ENCODE measurements at regions not wholly inside any gene's neighbourhood (a gene's known extent, or its start where the extent isn't known, plus 50 kb on each side); places are given as distances from the start of the nearest gene placed in this dataset.
"Not testable (repeated sequence)": the region's sequence is repeated elsewhere in the genome, so short reads cannot be mapped to it uniquely, and the experiment has no call there.

DNA sequence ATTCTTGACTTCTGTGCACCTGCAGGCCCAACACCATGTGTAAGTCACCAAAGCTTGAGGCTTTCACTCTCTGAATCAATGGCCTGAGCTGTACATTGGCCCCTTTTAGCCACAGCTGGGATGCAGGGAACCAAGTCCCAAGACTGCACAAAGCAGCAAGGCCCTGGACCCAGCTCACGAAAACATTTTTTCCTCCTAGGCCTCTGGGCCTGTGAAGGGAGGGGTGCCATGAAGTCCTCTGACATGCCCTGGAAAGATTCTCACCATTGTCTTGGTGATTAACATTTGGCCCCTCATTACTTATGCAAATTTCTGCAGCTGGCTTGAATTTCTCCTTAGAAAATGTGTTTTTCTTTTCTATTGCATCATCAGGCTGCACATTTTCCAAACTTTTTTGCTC lies 398.6 kb downstream of the DMRTA1 start:
- not testable (repeated sequence) for DNase-seq

DNA sequence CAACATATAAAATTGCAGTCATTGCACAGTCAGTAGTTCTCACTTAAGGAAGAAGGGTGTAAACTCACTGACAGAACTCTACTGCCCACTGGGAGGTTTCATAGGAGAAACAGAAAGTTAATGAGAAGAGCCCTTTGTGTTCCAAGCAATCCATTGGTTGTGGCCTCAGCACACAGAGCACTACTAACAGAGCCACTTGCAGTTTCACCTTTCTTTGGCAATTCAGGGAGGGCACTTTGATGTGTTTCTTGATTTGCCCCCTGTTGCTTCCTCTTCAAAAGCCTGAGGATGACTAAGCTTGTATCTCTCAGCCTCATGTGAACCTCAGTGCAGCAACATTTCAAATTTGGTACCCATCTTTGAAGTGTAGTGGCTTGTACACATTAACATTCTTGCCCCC lies 409.4 kb downstream of the DMRTA1 start:
- no peak for DNase-seq

DNA sequence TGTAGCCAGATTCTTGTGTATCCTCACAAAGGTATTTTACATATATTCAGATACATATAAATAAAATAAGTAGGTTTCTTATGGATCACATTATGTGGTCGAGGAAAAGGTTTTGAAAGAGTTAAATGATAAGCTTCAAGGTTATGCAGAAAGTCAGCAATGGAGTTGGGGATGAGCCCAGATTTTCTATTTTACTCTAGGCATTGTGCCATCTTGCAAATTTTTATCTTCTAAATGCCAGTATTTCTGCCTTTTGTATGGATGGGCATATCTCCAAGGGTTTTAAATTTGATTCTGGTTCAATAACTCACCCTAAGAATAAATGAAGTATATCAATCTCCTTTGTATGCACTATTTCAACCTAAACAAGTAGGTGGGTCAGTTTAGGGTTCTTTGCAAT lies 410.7 kb downstream of the DMRTA1 start:
- no peak for DNase-seq

DNA sequence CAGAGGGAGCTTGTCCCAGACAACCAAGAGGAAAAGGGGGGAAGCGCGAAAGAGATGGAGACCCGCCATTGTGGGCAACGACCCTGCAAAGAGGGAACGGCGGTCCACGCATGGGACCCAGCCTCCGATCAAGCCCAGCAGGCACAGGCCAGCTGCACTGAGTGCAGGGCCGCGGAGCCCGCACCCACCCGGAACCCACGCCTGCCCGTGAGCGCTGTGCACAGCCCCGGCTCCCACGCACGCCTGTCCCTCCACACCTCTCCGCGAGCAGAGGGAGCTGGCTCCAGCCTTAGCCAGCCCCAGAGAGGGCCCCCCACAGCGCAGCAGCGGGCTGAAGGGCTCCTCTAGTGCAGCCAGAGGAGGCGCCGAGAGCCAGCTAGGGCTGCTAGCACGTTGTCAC lies 416.5 kb downstream of the DMRTA1 start:
- no peak for DNase-seq

DNA sequence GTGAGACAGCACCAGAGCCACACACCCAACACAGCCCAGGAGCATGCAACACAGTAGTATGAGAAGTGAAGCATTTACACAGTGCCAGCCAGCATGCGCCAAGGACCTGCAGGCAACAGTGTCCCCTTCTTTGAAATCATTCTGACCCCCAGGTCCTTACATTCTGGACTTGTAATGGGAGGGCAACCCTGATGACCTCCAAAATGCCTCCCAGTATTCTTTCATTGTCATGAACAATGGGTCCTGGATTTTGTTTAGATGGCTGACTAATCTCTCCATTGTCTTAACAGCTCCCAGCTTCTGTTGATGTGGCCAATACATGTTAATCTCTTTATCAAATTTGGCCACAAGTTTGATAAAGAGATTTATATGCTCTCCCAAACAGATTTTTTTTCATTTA lies 417.1 kb downstream of the DMRTA1 start:
- no peak for DNase-seq

DNA sequence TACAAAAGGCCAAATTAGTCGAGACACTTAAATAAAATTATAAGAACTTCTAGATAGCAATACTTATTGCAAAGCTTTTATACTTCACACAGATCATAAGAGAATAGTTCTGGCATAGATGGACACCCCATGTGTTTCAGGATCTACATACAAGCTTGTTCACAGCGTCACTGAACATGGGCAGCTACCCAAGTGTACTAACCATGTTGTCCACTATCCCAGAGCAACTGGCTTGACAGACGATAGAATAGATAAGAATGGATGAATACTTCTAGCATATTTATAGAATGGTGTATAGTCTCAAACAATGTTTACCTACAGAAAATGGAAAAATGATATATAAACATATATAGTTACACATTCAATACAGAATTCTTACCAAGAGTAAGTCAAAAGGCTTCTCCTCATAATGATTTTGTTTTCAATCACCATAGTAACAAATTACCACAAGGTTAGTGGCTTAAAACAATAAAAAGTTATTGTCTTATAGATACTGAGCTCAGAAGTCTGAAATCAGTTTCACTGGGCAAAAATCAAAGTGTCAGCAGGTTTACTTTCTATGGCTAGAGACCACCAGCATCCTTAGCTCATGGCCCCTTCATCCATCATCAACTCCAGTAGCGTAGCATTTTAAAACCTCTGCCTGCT lies 446.7 kb downstream of the DMRTA1 start:
- no peak for DNase-seq

DNA sequence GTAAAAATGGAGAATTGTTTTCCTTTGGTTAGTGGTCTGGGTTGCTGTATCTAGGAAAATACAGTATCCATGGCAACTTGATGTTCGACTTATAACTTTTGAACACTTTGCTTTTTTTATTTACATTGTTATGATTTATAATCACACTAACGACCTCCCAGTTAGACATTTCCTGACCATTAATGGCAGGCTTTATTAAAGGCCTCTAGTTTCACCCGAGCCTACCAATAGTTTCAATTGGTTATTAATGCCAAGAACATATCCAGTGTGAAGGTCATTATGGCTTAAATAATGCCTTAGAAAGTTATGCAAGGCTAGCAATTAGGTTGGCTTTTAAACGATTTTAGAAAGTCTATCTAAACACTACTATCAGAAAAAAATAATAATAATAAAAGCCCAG lies 452.0 kb downstream of the DMRTA1 start:
- no peak for DNase-seq

DNA sequence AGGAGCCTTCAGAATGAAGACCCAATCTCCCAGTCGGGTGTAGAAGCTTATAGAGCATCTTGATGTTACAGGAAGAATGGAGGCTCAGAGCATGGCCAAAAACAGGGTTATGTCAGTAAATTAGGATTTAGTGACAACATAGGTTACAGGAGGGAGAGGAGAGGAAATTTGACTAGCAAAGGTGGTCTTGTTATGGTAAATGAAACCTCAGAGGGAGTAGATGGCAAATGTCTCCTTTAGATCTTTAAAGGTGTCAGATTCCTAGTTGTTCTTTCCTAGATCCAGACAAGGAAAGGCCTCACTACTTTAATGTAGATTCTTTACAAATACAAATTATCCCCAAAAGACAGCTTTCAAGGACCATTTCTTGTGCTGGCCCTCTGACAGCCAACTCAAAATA lies 465.0 kb downstream of the DMRTA1 start:
- DNase-seq = no peak

DNA sequence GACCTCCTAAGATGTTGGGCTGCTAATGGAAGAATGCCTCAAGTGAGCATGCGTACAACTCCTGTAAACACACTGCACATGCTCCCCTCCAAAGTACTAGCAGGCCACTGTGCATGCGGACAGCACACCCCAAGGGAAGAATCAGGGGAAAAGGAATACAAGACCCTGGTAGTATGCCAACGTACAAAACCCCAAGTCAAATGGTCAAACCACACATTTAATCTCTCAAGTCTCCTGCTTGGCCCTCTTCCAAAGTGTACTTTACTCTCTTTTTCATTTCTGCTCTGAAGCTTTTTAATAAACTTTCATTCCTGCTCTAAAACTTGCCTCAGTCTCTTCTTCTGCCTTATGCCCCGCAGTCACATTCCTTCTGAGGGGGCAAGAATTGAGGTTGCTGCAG lies 466.4 kb downstream of the DMRTA1 start:
- DNase-seq = no peak

DNA sequence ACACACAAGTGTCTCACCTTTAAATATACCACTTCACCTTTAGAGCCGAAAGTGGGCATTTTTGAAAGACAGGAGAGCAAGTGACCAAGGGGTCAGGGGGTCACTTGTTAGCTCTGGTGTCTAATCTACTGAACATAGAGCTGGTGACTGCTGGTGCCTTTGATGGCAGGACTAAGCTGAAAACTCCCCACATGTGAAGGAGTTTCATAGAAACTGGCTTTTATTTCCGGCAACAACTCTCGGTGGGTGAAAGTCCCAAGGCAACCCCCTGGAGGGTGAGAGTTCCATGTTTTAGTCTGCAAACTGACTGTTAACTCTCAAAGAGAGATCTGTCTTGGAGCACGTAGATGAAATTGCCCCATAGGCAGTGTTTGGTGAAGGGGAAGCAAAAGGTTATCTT lies 466.9 kb downstream of the DMRTA1 start:
- DNase-seq = no peak

DNA sequence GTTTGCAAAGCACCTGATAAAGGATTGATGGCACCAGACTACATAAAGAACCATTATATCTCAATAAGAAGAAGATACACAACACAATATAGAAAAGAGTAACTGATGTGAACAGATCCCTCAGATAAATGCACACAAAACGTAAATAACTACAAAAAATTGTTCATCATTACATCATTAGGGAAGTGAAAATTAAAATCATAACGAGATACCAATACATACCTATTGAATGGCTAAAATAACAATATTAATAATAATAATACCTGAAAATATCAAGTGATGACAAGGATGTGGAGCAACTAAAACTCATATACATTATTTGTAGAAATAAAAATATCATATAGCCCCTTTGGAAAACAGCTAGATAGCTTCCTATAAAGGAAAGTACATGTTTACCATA lies 469.5 kb downstream of the DMRTA1 start:
- DNase-seq = no peak

DNA sequence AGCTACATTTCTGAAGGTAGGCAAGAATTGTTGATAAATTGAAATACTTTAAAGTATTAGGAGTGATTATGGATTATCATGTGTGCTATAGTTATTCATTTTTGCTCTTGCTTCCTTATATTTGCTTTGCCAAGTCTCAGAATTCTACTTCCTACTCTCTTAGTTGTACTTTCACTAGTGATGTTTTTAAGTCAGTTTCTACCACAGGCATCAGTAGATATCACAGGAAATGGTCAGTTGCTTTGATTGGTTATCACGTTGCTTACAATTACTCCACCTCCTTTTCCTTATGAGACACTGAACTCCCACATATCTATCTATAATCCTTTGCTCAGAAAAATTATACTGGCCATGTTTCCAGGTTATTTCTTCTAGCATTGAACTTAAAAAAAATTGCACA lies 472.8 kb downstream of the DMRTA1 start:
- DNase-seq = no peak

DNA sequence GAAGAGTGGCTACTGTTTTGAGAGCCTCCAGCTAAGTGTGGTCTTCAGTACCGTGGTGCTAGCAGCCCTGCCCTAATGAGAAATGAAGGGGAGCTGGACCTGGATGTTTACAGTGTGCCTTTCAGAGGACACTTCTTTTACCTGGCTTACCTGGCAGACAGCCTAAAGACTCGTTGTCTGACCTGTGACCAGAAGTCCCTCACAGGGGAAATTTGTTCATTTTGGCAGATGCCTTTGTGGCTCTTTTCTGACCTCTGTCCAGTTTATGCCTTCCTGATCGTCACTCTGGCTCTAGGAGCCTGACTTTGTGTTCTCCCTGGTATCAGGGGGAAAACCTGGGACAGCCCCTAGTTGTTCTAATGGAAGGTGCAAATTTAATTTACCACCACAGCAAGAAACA lies 475.1 kb downstream of the DMRTA1 start:
- DNase-seq = no peak

DNA sequence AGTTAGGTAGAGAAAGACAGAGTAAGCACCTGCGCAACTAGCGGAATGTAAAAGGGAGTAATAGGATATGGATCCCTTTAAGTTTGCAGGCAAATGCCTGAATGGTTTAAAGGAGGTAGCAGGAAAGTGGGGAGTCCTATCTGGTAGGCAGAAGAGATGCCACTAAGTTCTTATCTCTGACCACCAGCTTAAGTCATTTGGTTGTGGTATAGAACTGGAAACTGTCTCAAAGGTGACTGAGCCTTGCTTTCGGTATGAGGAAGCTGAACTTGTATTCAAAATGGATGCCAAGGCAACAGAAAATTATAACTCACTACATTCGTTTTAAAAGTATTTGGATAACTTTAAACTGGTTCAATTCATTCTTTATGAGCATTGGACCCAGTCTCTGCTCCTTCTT lies 475.6 kb downstream of the DMRTA1 start:
- DNase-seq = no peak

DNA sequence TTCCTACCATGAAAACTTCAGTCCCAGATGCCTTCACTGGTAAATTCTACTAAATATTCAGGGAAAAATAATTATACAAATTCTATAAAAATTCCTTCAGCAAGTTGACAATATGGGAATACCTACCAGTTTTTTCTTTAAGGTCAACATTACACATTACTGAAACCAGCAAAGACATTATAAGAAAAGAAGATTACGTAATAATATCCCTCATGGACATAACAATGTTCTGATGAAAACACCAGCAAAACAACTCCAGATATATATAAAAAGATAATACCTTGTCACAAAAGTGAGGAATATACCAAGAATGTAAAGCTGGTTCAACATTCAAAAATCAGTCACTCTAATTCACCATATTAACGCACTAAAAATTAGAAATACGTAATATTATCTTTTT lies 507.9 kb downstream of the DMRTA1 start:
- DNase-seq = no peak

DNA sequence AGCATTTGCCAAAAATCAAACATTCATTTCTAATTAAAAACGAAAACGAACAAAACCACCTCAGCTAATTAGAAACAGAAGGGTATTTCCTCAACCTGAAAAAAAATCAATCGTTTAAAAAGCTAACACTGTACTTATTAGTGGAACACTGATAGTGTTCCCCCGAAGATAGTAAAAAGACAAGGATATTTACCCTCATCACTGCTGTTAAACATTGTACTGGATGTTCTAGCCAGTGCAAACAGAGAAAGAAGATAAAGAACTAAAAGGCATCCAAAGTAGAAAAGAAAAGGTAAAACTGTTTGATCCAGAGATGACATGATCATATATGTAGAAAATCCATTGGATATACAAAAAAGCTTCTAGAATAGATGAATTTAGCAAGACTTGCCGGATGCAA lies 508.3 kb downstream of the DMRTA1 start:
- no peak for DNase-seq

DNA sequence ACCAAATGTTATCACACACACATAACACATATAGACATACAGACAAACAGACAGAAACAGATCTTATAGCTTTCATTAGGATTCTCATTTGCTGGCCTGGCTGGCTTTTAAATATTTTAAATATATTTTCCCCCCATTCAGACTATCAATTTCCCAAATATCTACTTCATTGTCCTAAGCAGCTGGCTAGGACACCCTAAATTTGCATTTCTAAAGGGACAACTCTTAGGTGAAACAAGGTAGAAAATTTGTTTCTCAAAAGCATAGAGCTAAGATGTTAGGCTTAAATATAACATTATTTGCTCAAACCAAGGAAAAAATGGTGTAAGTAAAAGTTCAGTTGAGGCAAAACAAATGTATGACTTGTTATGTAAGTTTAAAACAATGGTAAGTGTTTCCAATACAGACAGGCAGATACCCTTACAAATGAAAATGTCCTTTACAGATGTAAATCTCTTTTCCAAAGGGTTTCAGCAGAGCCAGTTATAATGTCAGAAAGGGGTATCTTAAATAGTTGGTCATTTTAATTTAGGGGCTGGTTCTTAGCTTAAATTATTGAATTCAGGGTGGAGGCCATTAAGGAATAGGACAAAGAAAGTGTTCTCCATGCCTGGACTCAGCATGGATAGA lies 522.8 kb downstream of the DMRTA1 start:
- DNase-seq = no peak

DNA sequence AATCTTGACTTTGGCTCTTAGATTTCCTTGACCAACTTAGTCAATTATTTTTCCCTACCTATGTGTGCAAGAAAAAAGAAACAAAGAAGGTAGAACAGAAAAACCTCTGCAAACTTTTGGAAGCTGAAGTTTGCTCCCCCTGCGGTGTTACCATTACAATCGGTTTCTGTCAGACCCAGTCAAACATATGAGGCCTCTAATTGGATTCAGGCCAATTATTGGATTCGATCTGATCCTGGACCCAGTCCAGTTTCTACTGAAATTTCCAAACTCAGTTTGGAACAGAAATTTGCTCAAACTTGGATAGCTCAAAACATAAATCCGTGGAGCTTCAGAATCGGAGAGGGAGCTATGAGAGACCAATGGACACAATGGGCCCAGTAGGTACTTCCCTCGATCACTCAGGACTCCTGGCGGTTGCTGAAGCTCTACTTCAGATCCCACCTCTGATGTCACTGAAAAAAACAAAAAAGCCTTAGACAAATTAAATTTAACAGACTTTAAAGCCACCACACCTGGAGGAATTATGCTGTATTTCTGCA lies 523.9 kb downstream of the DMRTA1 start:
- no peak for DNase-seq

DNA sequence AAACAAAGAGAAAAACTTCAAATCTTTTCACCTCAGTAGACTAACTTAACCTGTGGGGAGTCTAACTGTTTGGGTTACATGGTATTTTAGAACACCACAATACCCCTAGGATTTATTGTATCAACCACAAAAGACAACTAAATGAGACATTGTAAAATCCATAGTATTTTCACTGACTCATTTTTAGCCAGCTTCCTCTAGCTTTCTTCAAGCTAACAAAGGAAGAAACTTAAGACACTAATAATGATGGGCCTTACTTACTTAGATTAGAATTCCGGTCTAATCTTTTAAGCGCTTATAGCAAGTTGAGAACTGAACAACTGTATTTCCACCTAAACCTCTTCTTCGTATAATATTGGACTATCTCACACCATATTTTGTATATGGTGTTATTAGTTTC lies 529.3 kb downstream of the DMRTA1 start:
- no peak for DNase-seq

DNA sequence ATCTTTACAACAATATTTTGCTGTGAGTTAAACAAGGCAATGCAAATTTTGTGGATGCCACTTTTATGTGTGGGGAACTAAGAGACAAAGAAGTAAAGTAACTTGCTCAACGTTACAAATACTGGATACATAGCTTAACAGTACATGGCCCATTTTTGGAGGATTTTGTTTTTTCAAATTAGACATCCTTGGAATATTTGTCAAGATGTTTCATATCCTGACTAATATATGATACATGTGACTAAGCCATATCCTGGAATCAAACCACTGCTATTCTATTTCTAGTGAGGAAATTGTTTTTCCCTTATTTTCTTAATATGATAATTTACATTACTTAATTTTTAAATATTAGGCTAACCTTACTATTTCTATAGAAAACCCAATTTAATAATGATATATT lies 529.8 kb downstream of the DMRTA1 start:
- no peak for DNase-seq

DNA sequence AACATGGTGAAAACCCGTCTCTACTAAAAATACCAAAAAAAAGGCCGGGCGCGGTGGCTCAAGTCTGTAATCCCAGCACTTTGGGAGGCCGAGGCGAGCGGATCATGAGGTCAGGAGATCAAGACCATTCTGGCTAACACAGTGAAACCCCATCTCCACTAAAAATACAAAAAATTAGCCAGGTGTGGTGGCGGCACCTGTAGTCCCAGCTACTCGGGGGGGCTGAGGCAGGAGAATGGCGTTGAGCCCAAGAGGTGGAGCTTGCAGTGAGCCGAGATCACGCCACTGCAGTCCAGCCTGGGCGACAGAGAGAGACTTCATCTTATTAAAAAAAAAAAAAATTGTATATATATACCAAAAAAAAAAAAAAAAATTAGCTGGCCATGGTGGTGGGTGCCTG lies 533.8 kb downstream of the DMRTA1 start:
- not testable (repeated sequence) for DNase-seq

DNA sequence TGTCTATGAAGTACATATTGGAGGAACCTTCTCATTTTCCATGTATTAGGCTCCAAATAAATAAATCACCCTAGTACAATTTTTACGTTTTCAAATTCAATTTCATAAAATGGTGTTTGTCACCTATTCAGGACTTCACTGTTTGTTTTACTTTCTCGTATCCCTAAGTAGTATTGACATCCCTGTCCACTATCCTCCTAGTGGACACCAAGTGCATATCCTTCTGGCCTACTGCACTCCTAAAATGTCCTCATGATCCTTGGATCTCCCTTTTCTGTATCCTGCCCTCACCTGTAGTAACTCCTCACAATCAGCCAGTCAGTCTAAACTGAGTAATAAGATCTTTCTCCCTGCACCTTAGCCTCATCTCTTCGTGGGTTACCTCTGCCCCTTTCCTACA lies 539.9 kb downstream of the DMRTA1 start:
- no peak for DNase-seq

DNA sequence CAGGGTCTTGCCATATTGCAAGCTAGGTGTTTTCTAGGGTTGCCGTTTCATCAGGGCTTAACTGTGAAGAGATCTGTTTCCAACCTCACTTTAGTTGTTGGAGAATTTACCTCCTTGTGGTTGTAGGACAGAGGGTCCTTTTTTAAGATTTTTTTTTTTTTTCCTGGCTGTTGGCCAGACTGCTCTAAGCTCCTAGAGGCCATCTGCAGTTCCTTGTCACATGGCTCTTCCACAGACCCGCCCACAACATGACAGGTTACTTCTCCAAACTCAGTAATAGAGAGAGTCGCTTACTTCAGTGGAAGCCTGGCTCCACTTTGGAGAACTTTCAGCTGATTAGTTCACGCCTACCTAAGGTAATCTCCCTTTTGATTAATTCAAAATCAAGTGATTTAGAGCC lies 543.7 kb downstream of the DMRTA1 start:
- no peak for DNase-seq

DNA sequence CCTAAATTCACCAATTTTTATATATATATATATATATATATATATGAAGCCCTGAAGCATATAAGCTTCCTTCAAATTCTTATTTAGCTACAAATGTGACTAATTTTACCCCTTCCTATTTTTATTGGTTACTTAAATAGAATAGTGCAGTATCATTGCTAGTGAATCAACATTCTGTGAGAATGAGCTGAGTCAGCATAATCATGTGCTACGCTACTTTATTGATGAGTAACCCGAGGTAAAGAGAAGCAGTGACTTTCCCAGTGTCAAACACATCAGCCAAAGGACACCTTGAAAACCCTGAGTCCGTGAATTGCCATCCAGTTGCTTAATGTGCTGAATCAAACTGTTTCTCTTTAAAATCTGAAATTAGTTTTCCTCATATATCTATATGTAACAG lies 546.2 kb downstream of the DMRTA1 start:
- DNase-seq = no peak

DNA sequence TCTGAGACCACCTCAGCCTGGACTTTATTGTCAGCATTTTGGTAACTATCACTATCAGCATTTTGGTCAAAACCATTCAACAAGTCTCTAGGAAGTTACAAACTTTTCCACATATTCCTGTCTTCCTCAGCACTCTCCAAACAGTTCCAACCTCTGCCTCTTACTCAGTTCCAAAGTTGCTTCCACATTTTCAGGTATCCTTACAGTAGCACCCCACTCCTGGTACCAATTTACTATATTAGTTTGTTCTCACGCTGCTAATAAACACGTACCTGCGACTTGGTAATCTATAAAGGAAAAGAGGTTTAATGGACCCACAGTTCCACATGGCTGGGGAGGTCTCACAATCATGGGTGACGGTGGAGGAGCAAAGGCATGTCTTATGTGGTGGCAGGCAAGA lies 551.3 kb downstream of the DMRTA1 start:
- no peak for DNase-seq

All from suppressor macrophage treated with lipopolysaccharide for 1 hour (primary cell).